GM23248 (cell line): ENCODE measurements at regions not wholly inside any gene's neighbourhood (a gene's known extent, or its start where the extent isn't known, plus 50 kb on each side); places are given as distances from the start of the nearest gene placed in this dataset.

Experiments
- DNase-seq: peaks from one replicate; pipeline ENCODE4 v3.0.0-alpha.2; 2015
- H2AFZ ChIP-seq: fragments of 200-600 bp; sonication (generic); 2 replicates; pipeline ENCODE4 v1.6.1; 2016; ENCODE audit warnings: antibody characterized with exemption
- H3F3A ChIP-seq: fragments of 200-600 bp; sonication (generic); 2 replicates; pipeline ENCODE4 v1.6.1; 2016; ENCODE audit warnings: mild to moderate bottlenecking, antibody characterized with exemption, mixed run types; ENCODE audit not compliant: insufficient read depth
- H3K27ac ChIP-seq: fragments of 200-600 bp; sonication (generic); 2 replicates; pipeline ENCODE4 v1.5.1; 2016; ENCODE audit warnings: mild to moderate bottlenecking
- H3K27me3 ChIP-seq: fragments of 200-600 bp; sonication (generic); replicated peaks from 2 replicates; pipeline ENCODE4 v1.6.1; 2016; ENCODE audit warnings: mild to moderate bottlenecking; ENCODE audit not compliant: insufficient read depth
- H3K36me3 ChIP-seq: fragments of 200-600 bp; sonication (generic); 2 replicates; pipeline ENCODE4 v1.6.1; 2016; ENCODE audit warnings: low read depth, mild to moderate bottlenecking
- H3K4me1 ChIP-seq: fragments of 200-600 bp; sonication (generic); 2 replicates; pipeline ENCODE4 v1.6.1; 2016; ENCODE audit warnings: mild to moderate bottlenecking; ENCODE audit not compliant: insufficient read depth
- H3K4me2 ChIP-seq: fragments of 200-600 bp; sonication (generic); one replicate; pipeline ENCODE4 v1.6.1; 2016; ENCODE audit warnings: mild to moderate bottlenecking; ENCODE audit not compliant: unreplicated experiment
- H3K4me3 ChIP-seq: fragments of 200-600 bp; sonication (generic); 2 replicates; pipeline ENCODE4 v1.5.1; 2016; ENCODE audit warnings: mild to moderate bottlenecking
- H3K79me2 ChIP-seq: fragments of 200-600 bp; sonication (generic); 2 replicates; pipeline ENCODE4 v1.6.1; 2016; ENCODE audit warnings: mild to moderate bottlenecking; ENCODE audit not compliant: insufficient read depth
- H3K9ac ChIP-seq: fragments of 200-600 bp; sonication (generic); 2 replicates; pipeline ENCODE4 v1.6.1; 2016; ENCODE audit warnings: mild to moderate bottlenecking
- H3K9me2 ChIP-seq: fragments of 200-600 bp; sonication (generic); 2 replicates; pipeline ENCODE4 v1.6.1; 2016; ENCODE audit warnings: mixed run types, mild to moderate bottlenecking, moderate library complexity; ENCODE audit not compliant: insufficient read depth
- H3K9me3 ChIP-seq: fragments of 200-600 bp; sonication (generic); one replicate; pipeline ENCODE4 v1.6.1; 2017; ENCODE audit warnings: low read depth
- H4K20me1 ChIP-seq: fragments of 200-600 bp; sonication (generic); 2 replicates; pipeline ENCODE4 v1.6.0; 2016; ENCODE audit not compliant: insufficient read depth
- EZH2 ChIP-seq: fragments of 200-600 bp; sonication (generic); IDR thresholded peaks from 2 replicates; pipeline ENCODE4 v1.6.1; 2018; ENCODE audit warnings: antibody characterized with exemption, mild to moderate bottlenecking; ENCODE audit not compliant: insufficient read depth, poor library complexity, severe bottlenecking
- EZH2phosphoT487 ChIP-seq: fragments of 200-600 bp; sonication (generic); IDR thresholded peaks from 2 replicates; pipeline ENCODE4 v1.6.1; 2018; ENCODE audit warnings: antibody characterized with exemption, moderate library complexity, mild to moderate bottlenecking, low read depth; ENCODE audit not compliant: insufficient read depth
- WGBS, 2 experiments: methylation state at CpG; one replicate each; pipeline ENCODE4 v1.1.6; 2015 to 2017; ENCODE audit warnings: low lambda C conversion rate in 2 of 2, low coverage in 1 of 2; ENCODE audit errors: missing lambda C conversion rate in 2 of 2; 5-methylcytosine and 5-hydroxymethylcytosine counted together
- in situ Hi-C: fragments of 300-500 bp; cut with MboI; formaldehyde crosslinking; loops from 2 replicates; pipeline ENCODE4 v1.15.0; 2020

DNA sequence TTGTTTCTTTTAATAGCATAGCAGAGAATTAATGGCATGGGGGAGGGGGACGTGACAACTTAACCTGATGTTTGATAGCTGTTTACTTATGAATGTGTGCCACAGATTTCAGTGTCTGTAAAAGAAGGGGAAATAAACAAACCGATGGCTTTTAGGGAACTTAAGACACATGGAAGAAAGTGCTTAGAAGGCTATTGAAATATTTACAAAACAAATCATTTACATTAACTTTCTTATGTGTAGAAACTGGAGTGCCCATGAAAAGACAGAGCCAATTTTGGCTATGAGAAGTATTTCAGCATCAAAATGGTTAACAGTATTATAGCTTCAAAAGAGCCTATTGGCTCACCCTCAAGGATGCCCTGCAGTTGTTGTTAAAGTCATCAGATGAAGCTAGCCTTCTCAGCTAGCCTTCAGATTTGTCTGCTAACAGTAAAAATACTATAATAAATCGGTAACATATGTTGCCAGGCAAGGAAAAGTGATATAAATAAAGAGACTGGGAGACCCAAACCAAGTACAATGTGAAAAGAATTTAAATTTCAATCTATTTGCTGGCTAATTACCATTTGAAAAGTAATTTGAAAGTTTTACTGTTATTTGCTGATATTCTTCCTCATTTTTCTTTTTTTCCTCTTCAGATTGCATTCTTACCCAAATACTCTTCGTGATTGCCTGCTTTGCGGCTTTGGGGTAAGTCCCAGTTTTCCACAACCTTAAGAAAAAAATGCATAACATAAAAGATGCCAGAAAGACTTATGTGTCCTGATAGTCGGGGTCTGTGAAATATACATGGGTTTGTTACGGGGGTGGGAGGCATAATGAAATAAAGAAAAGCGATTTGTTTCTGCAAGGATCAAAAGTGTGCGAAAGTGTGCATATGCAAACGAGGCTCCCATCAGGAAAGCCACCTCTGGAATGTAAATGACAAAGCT, 256.4 kb downstream of the MEIS1 start:
- no peak for TF ChIP-seq EZH2
- TF ChIP-seq EZH2phosphoT487: no peak
- Histone ChIP-seq H4K20me1 (no peaks in the 10 kb centered on the region), H3K79me2 (no peaks in the 10 kb centered on the region), H3F3A (no peaks in the 10 kb centered on the region), H3K27me3 (no peaks in the 10 kb centered on the region), H3K27ac (no peak overlapping the region), H3K36me3 (no peaks in the 10 kb centered on the region), H3K9ac (no peak overlapping the region), H3K4me1 (no peaks in the 10 kb centered on the region; the same call in 1 of the 2 replicates), H3K9me3 (no peaks in the 10 kb centered on the region), H3K9me2 (no peaks in the 10 kb centered on the region), H3K4me2 (peak overlapping the region; percentile 4), H2AFZ (peak overlapping the region; percentile 28; the same call in 1 of the 2 replicates), H3K4me3 (no peak overlapping the region)
- WGBS, 2 experiments: 63 to 69% methylated on average over 10 of the region's 10 CpGs
- in situ Hi-C loops: no loop called here
- peak; percentile 11 for DNase-seq

DNA sequence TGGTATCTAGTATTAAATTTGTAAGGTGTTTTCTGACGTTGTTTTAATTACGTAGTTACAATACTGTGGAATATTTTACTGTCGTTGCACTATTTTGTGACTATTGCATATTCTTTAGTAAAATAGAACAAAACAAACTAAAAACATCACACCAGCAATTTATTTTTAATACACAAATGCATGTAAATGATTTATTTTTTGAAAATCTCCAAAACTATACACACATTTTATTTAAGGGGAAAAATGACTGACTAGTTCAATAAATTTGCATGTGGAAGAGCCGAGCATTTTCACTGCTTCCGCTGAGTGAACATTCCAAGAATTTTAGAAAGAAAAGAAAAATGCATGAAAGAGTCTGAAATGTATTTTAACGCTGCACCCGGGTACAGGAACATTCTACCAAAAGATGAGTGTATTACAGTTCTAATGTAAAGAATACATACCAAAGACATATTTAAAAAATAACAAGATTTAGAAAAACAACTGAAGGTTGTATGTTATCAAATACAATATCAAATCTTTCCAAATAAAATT, 257.7 kb downstream of the MEIS1 start:
- no peaks in the 10 kb centered on the region for H3F3A ChIP-seq
- H3K4me3 ChIP-seq: no peak overlapping the region
- no peaks in the 10 kb centered on the region for H3K4me1 ChIP-seq
- WGBS, 2 experiments: 78 to 81% methylated on average over 7 of the region's 7 CpGs
- no peak overlapping the region for H3K9ac ChIP-seq
- H3K9me3 ChIP-seq: no peaks in the 10 kb centered on the region
- no peaks in the 10 kb centered on the region for H4K20me1 ChIP-seq
- no peak overlapping the region for H3K4me2 ChIP-seq
- in situ Hi-C loops: no loop called here
- no peak for DNase-seq
- H2AFZ ChIP-seq: no peak overlapping the region
- no peaks in the 10 kb centered on the region for H3K27me3 ChIP-seq
- no peak for TF ChIP-seq EZH2
- no peak for TF ChIP-seq EZH2phosphoT487
- no peaks in the 10 kb centered on the region for H3K79me2 ChIP-seq
- no peaks in the 10 kb centered on the region for H3K9me2 ChIP-seq
- H3K36me3 ChIP-seq: no peaks in the 10 kb centered on the region
- no peak overlapping the region for H3K27ac ChIP-seq

DNA sequence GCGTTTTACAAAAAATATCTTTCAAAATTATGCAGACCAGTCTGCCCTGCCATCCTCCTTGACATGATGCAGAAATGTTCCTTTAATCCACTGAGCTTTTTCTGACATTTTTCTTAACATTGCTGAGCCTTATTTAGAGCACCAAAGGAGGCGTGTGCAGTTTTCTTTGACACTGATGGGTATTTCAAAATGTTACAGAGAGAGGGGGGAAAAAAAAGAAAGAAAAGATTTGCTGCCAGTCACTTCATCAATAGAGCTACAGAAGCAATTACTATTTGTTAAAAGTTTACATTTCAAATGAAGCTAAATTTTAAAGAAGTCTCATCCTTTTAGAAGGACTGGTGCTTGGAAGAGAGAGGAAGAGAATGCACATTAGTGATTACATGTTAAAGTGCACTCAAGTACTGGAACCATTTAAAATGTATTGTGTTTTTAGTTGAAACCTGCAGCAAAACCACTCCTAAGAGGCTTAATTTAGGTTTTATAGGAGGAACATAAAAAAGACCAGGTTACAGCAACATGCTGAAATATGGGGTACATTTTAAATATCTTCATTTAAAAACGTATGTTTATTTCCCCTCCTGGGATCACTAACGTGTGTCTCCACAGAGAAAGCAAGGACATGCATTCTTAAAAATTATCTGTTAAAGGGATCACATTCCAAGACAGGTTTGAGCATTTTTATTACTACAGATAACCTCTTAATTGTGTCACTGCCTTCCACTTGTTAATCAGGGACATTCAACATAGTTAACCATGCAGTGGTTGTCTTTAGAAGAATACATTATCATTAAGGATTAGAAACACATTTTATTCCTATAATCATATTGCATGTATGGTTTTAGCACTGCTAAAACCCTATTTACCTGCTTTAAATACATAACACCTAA, 258.4 kb downstream of the MEIS1 start:
- H3K9me3 ChIP-seq: no peaks in the 10 kb centered on the region
- H3K9me2 ChIP-seq: no peaks in the 10 kb centered on the region
- H3F3A ChIP-seq: no peaks in the 10 kb centered on the region
- no peaks in the 10 kb centered on the region for H3K79me2 ChIP-seq
- H3K4me3 ChIP-seq: no peak overlapping the region
- H3K27me3 ChIP-seq: no peaks in the 10 kb centered on the region
- H3K27ac ChIP-seq: no peak overlapping the region
- TF ChIP-seq EZH2 (no peak), EZH2phosphoT487 (no peak)
- no peak for DNase-seq
- in situ Hi-C loops: no loop called here
- H2AFZ ChIP-seq: no peak overlapping the region
- no peak overlapping the region for H3K4me2 ChIP-seq
- H4K20me1 ChIP-seq: no peaks in the 10 kb centered on the region
- no peaks in the 10 kb centered on the region for H3K4me1 ChIP-seq
- 59 to 65% methylated on average over 4 of the region's 4 CpGs for WGBS, 2 experiments
- H3K9ac ChIP-seq: no peak overlapping the region
- no peaks in the 10 kb centered on the region for H3K36me3 ChIP-seq

DNA sequence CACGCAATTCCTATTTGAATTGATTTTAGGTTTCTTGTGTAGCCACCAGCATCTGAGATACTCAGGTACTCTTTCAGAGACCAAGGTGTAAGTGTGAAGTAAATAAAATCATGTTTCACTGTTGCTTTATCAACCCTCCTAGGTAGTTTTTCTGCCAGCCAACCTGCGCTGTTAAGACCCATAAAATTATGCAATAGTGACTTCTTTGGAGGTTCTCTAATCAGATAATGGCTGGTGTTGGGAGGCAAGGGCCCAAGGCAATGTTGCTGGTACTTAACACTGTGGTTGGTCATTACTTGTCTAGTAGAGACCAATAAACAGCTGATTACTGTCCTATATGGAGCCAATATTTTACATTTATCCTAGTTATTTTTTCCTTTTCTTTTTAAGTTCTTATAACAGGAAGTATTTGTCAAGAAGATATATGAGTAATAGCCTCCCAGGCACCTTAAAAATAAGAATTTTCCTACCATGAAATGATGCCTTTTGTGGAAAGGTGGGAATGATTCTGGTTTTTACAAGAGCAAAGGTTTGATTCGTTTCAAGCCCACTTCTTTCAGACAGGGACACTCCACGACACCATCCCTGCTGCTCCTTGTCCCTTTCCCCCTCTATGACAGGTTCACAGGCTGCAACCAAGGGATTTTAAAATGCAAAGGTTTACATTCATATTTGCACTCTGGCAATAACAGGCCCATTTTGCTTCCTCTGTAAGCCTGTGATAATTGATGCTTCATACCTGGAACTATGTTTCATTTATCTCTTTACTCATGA, 259.3 kb downstream of the MEIS1 start:
- Histone ChIP-seq H3F3A (no peaks in the 10 kb centered on the region), H3K4me2 (no peak overlapping the region), H3K27me3 (no peaks in the 10 kb centered on the region), H3K4me3 (no peak overlapping the region), H3K9me2 (no peaks in the 10 kb centered on the region), H3K9me3 (no peaks in the 10 kb centered on the region), H3K4me1 (no peaks in the 10 kb centered on the region), H3K9ac (no peak overlapping the region), H2AFZ (no peak overlapping the region), H3K27ac (no peak overlapping the region), H3K36me3 (no peaks in the 10 kb centered on the region), H4K20me1 (no peaks in the 10 kb centered on the region), H3K79me2 (no peaks in the 10 kb centered on the region)
- no peak for DNase-seq
- no peak for TF ChIP-seq EZH2phosphoT487
- no peak for TF ChIP-seq EZH2
- in situ Hi-C loops: no loop called here
- 79 to 83% methylated on average over 4 of the region's 4 CpGs for WGBS, 2 experiments
